Panc1 (cell line): ENCODE measurements at regions not wholly inside any gene's neighbourhood (a gene's known extent, or its start where the extent isn't known, plus 50 kb on each side); places are given as distances from the start of the nearest gene placed in this dataset.

Experiments
- ATAC-seq: fragments of 200-7000 bp; cut with Tn5 transposase; 2 replicates; pipeline ENCODE4 v1.9.1; 2020; ENCODE audit warnings: mild to moderate bottlenecking, moderate library complexity
- BruUV-seq: library from RNA; stranded (reverse); fragments of 400-500 nt; replicated peaks from 2 replicates; lab custom pipeline; 2021; lab: Mats Ljungman, UMichigan
- CTCF ChIA-PET: fragments of 300-600 bp; sonication (Branson Sonifier 250); formaldehyde crosslinking; loops from one replicate; lab custom pipeline; 2022; ENCODE audit warnings: antibody characterized with exemption; lab: Charles Lee
- POLR2A ChIA-PET: fragments of 300-600 bp; sonication (Branson Sonifier 250); formaldehyde crosslinking; loops from one replicate; lab custom pipeline; 2022; ENCODE audit warnings: antibody characterized with exemption; lab: Charles Lee
- DNase-seq: peaks from one replicate; pipeline ENCODE4 v3.0.0-alpha.2; 2010; ENCODE audit warnings: low read depth, low spot score
- H3K27ac ChIP-seq: 2 replicates; pipeline ENCODE4 v1.5.1; 2011; ENCODE audit warnings: mild to moderate bottlenecking, low read length, inconsistent platforms
- H3K27me3 ChIP-seq: fragments of 200-500 bp; sonication (Bioruptor generic); 2 replicates; pipeline ENCODE4 v1.6.0; 2014; ENCODE audit warnings: low read length, inconsistent platforms; ENCODE audit not compliant: control insufficient read depth, insufficient read depth
- H3K36me3 ChIP-seq: fragments of 200-500 bp; sonication (Bioruptor generic); 2 replicates; pipeline ENCODE4 v1.5.1; 2014; ENCODE audit warnings: inconsistent platforms, mild to moderate bottlenecking, low read length, moderate library complexity; ENCODE audit not compliant: control insufficient read depth, insufficient read depth
- H3K4me1 ChIP-seq: 2 replicates; pipeline ENCODE4 v1.5.1; 2011; ENCODE audit warnings: inconsistent platforms, mild to moderate bottlenecking, low read length, moderate library complexity; ENCODE audit not compliant: control insufficient read depth, insufficient read depth
- H3K4me3 ChIP-seq, 2 experiments: 2 replicates each; pipeline ENCODE4 v1.5.1; 2011 to 2012; ENCODE audit warnings: low read depth in 2 of 2, low read length in 2 of 2, mild to moderate bottlenecking in 2 of 2, inconsistent platforms in 1 of 2, moderate library complexity in 1 of 2
- H3K9me3 ChIP-seq: fragments of 200-500 bp; sonication (Bioruptor generic); 2 replicates; pipeline ENCODE4 v1.5.1; 2014; ENCODE audit warnings: low read depth, mild to moderate bottlenecking, inconsistent platforms, low read length, moderate library complexity; ENCODE audit not compliant: control insufficient read depth, insufficient read depth
- CTCF ChIP-seq: fragments of 450-650 bp; IDR thresholded peaks from 2 replicates; pipeline ENCODE4 v1.5.1; 2017; ENCODE audit warnings: mild to moderate bottlenecking
- POLR2AphosphoS5 ChIP-seq: IDR thresholded peaks from 2 replicates; pipeline ENCODE4 v1.6.1; 2012; ENCODE audit warnings: mild to moderate bottlenecking, low read depth, low read length, moderate library complexity
- REST ChIP-seq, 2 experiments: IDR thresholded peaks; 2 replicates each; pipeline ENCODE4 v1.6.1; 2011 to 2012; ENCODE audit warnings: low read depth in 2 of 2, control low read depth in 1 of 2, low read length in 1 of 2, mild to moderate bottlenecking in 1 of 2, moderate library complexity in 1 of 2; ENCODE audit not compliant: insufficient read depth in 1 of 2
- SIN3A ChIP-seq: IDR thresholded peaks from 2 replicates; pipeline ENCODE4 v1.6.1; 2012; ENCODE audit warnings: low read depth, mild to moderate bottlenecking, low read length, moderate library complexity, borderline replicate concordance; ENCODE audit not compliant: insufficient read depth
- TCF7L2 ChIP-seq: IDR thresholded peaks from 2 replicates; pipeline ENCODE4 v1.6.1; 2011; ENCODE audit warnings: mild to moderate bottlenecking, low read depth, low read length, inconsistent platforms
- in situ Hi-C: cut with HindIII; loops from 2 replicates; pipeline ENCODE4 v1.10.0; 2016; ENCODE audit warnings: low sequenced_read_pairs, low pct_unique_long_range_greater_than_20kb
- intact Hi-C: fragments of 100-400 bp; cut with micrococcal nuclease; formaldehyde crosslinking; loops from one replicate; pipeline ENCODE4 v1.10.0; 2022; ENCODE audit not compliant: unreplicated experiment

- H3K9me3 ChIP-seq, result no peaks in the 10 kb centered on the region
- intact Hi-C loops (no loop called here), in situ Hi-C loops (no loop called here)
- ATAC-seq (no peak), DNase-seq (no peak)
- no peaks in the 10 kb centered on the region for H3K36me3 ChIP-seq
- CTCF ChIA-PET, result no interaction called here
- no peak overlapping the region for H3K27ac ChIP-seq
- POLR2A ChIA-PET, result no interaction called here
- H3K27me3 ChIP-seq, result no peaks in the 10 kb centered on the region
- no peaks in the 10 kb centered on the region for H3K4me1 ChIP-seq
- H3K4me3 ChIP-seq, result no peak overlapping the region
- TF ChIP-seq REST (IDR thresholded peaks at IDR 0.05; ENCODE audit: insufficient read depth in 1 of 2, low read depth in 2 of 2, low read length in 1 of 2) (no peak), TCF7L2 (no peak), CTCF (no peak), SIN3A (no peak), POLR2AphosphoS5 (no peak)
- no TSS peak for BruUV-seq
Measured at GRCh38 chr5:64077589-64077988, 88.1 kb upstream of the RNF180 start.

GRCh38 chr5:64074533-64074932 lies 91.1 kb upstream of the RNF180 start:
- in situ Hi-C loops (no loop called here), intact Hi-C loops (loop anchor here (5.0 kb wide), 2 partner anchors 133 to 538 kb away; no protein-coding TSS in a partner anchor)
- Histone ChIP-seq H3K9me3 (no peaks in the 10 kb centered on the region), H3K27ac (no peak overlapping the region), H3K4me3 (no peak overlapping the region), H3K36me3 (no peaks in the 10 kb centered on the region), H3K4me1 (no peaks in the 10 kb centered on the region), H3K27me3 (no peaks in the 10 kb centered on the region)
- peak; percentile 79 for ATAC-seq
- DNase-seq, result peak; percentile 15
- ChIA-PET CTCF (interaction anchor here (0.6 kb wide), 1 partner anchor 966 kb away, joined by 4 read pairs; no protein-coding TSS in a partner anchor), POLR2A (no interaction called here)
- BruUV-seq, result no TSS peak
- TF ChIP-seq TCF7L2, result no peak
- TF ChIP-seq CTCF, result peak; percentile 62; the same call in 1 of the 2 replicates
- no peak for TF ChIP-seq SIN3A
